Mesenchymal stem cell (in vitro differentiated cells and primary cell): ENCODE measurements at regions not wholly inside any gene's neighbourhood (a gene's known extent, or its start where the extent isn't known, plus 50 kb on each side); places are given as distances from the start of the nearest gene placed in this dataset.
A peak's percentile ranks its signal among the peaks of the same experiment; 100 is the strongest.

Source experiments
- DNase-seq: peaks from one replicate; pipeline ENCODE4 v3.0.0-alpha.2; 2013
- H2AFZ ChIP-seq: one replicate; pipeline ENCODE4 v1.6.1; 2013; ENCODE audit warnings: low read depth, mild to moderate bottlenecking, control low read depth, inconsistent platforms, low read length, moderate library complexity
- H2AK5ac ChIP-seq: 2 replicates; pipeline ENCODE4 v1.6.1; 2013; ENCODE audit warnings: low read length, moderate library complexity, mild to moderate bottlenecking, inconsistent platforms; ENCODE audit not compliant: severe bottlenecking
- H2BK120ac ChIP-seq: one replicate; pipeline ENCODE4 v1.6.1; 2013; ENCODE audit warnings: low read depth, mild to moderate bottlenecking, inconsistent platforms, low read length, moderate library complexity
- H2BK12ac ChIP-seq, 2 experiments: one replicate each; pipeline ENCODE4 v1.6.1; 2013; ENCODE audit warnings: inconsistent platforms in 2 of 2, low read length in 2 of 2, mild to moderate bottlenecking in 2 of 2, moderate library complexity in 2 of 2, control low read depth in 1 of 2
- H2BK15ac ChIP-seq: one replicate; pipeline ENCODE4 v1.6.1; 2013; ENCODE audit warnings: mild to moderate bottlenecking, low read depth, inconsistent platforms; ENCODE audit not compliant: poor library complexity, severe bottlenecking
- H2BK5ac ChIP-seq: 2 replicates; pipeline ENCODE4 v1.6.1; 2013; ENCODE audit warnings: low read depth, mild to moderate bottlenecking, low read length, control low read depth, inconsistent platforms; ENCODE audit not compliant: poor library complexity, severe bottlenecking
- H3K14ac ChIP-seq, 2 experiments: one replicate each; pipeline ENCODE4 v1.6.1; 2013; ENCODE audit warnings: inconsistent platforms in 2 of 2, low read length in 2 of 2, control low read depth in 1 of 2, mild to moderate bottlenecking in 1 of 2, moderate library complexity in 1 of 2
- H3K18ac ChIP-seq, 2 experiments: one replicate each; pipeline ENCODE4 v1.6.1; 2013; ENCODE audit warnings: inconsistent platforms in 2 of 2, low read length in 2 of 2, control low read depth in 1 of 2, low read depth in 1 of 2, mild to moderate bottlenecking in 1 of 2
- H3K23ac ChIP-seq, 2 experiments: one replicate each; pipeline ENCODE4 v1.6.1; 2013; ENCODE audit warnings: inconsistent platforms in 2 of 2, low read length in 2 of 2, mild to moderate bottlenecking in 2 of 2, moderate library complexity in 2 of 2, control low read depth in 1 of 2
- H3K27ac ChIP-seq: 2 replicates; pipeline ENCODE4 v1.5.1; 2013; ENCODE audit warnings: mild to moderate bottlenecking, moderate library complexity, low read length, control low read depth, inconsistent platforms; ENCODE audit not compliant: poor library complexity, severe bottlenecking
- H3K27me3 ChIP-seq, 2 experiments: 2 replicates each; pipeline versions ENCODE4 v1.6.1 to v1.7.0; 2013; ENCODE audit warnings: low read length in 2 of 2, mild to moderate bottlenecking in 2 of 2, moderate library complexity in 2 of 2, control low read depth in 1 of 2, inconsistent platforms in 1 of 2; ENCODE audit not compliant: control insufficient read depth in 1 of 2, insufficient read depth in 1 of 2
- H3K36me3 ChIP-seq, 2 experiments: 2 replicates each; pipeline versions ENCODE4 v1.6.1 to v1.7.0; 2013; ENCODE audit warnings: low read length in 2 of 2, control low read depth in 1 of 2, inconsistent platforms in 1 of 2, low read depth in 1 of 2, mild to moderate bottlenecking in 1 of 2; ENCODE audit not compliant: insufficient read depth in 2 of 2, control insufficient read depth in 1 of 2
- H3K4ac ChIP-seq, 2 experiments: one replicate each; pipeline ENCODE4 v1.6.1; 2013; ENCODE audit warnings: inconsistent platforms in 2 of 2, low read length in 2 of 2, mild to moderate bottlenecking in 2 of 2, moderate library complexity in 2 of 2, control low read depth in 1 of 2, low read depth in 1 of 2
- H3K4me1 ChIP-seq: 2 replicates; pipeline ENCODE4 v1.6.1; 2013; ENCODE audit warnings: low read depth, low read length, control low read depth; ENCODE audit not compliant: control insufficient read depth, insufficient read depth
- H3K4me2 ChIP-seq: 2 replicates; pipeline ENCODE4 v1.6.1; 2013; ENCODE audit warnings: low read length, mild to moderate bottlenecking, inconsistent platforms; ENCODE audit not compliant: poor library complexity, severe bottlenecking
- H3K4me3 ChIP-seq, 2 experiments: 2 replicates each; pipeline versions ENCODE4 v1.5.1 to v1.7.0; 2013; ENCODE audit warnings: low read length in 2 of 2, mild to moderate bottlenecking in 2 of 2, control low read depth in 1 of 2, low read depth in 1 of 2; ENCODE audit not compliant: insufficient read depth in 1 of 2
- H3K79me1 ChIP-seq: replicated peaks from 2 replicates; pipeline ENCODE4 v1.6.1; 2013; ENCODE audit warnings: mild to moderate bottlenecking, control low read depth, low read length, inconsistent platforms; ENCODE audit not compliant: poor library complexity, severe bottlenecking
- H3K9ac ChIP-seq: 2 replicates; pipeline ENCODE4 v1.7.0; 2013; ENCODE audit warnings: mild to moderate bottlenecking, low read length, moderate library complexity
- H3K9me3 ChIP-seq: 2 replicates; pipeline ENCODE4 v1.7.0; 2013; ENCODE audit warnings: mild to moderate bottlenecking, low read length; ENCODE audit not compliant: control insufficient read depth
- H4K8ac ChIP-seq: one replicate; pipeline ENCODE4 v1.6.1; 2013; ENCODE audit warnings: inconsistent platforms, mild to moderate bottlenecking, low read length, moderate library complexity
- H4K91ac ChIP-seq: one replicate; pipeline ENCODE4 v1.6.1; 2013; ENCODE audit warnings: mild to moderate bottlenecking, low read length, inconsistent platforms
- WGBS: methylation state at CpG from one replicate; pipeline ENCODE4 v1.1.7; 2013; ENCODE audit warnings: mixed read lengths; 5-methylcytosine and 5-hydroxymethylcytosine counted together

DNA sequence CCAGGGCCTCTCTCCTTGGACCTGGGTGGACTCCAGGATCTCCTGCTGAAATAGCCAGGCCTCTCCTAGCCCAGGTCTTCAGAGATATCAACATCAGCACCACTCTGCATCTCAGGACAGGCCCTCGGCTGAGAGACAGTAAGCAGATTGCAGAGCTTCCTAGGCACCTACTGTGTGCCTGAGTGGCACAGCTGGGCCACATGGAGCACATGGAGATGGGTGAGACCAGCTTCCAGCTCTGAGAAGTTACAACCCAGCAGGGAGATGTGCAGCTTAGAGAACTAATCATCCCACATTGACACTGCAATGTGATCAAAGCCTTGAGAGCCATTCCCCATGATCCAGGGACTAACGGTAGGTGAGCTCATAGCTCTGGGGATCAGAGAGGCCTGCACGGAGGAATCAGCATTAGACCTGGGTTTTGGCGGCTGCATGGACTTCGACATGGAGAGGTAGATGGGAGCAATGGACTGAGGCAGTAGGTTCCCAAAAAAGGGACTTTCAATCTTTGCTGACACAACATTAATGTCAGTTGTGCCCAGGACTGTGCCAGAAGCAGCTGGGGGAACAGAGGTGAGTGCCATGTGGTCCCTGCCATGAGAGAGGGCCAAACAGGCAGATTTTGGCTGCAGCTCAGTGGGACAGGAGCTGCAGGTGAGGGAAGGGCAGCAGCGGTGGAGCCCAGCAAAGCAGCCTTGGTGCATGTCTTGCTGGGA lies 76.0 kb upstream of the LEP start:
- H4K91ac ChIP-seq: no peak overlapping the region
- H2AFZ ChIP-seq: no peak overlapping the region
- 78% methylated on average over 6 of the region's 6 CpGs for WGBS
- no peak overlapping the region for H3K9ac ChIP-seq
- no peak overlapping the region for H2AK5ac ChIP-seq
- H3K27me3 ChIP-seq: peaks cover 72 to 84% of the 10 kb centered on the region in 2 experiments
- no peak overlapping the region for H3K18ac ChIP-seq
- H3K9me3 ChIP-seq: no peaks in the 10 kb centered on the region
- H3K4me2 ChIP-seq: no peak overlapping the region
- no peak overlapping the region for H3K27ac ChIP-seq
- no peak overlapping the region for H4K8ac ChIP-seq
- no peaks in the 10 kb centered on the region for H3K36me3 ChIP-seq
- no peaks in the 10 kb centered on the region for H3K79me1 ChIP-seq
- no peak overlapping the region for H3K4me3 ChIP-seq
- H3K14ac ChIP-seq: no peak overlapping the region
- H3K4ac ChIP-seq: no peak overlapping the region
- no peak overlapping the region for H2BK15ac ChIP-seq
- peaks cover 36% of the 10 kb centered on the region for H3K4me1 ChIP-seq
- H2BK12ac ChIP-seq: no peak overlapping the region
- H2BK120ac ChIP-seq: no peak overlapping the region
- DNase-seq: no peak
- no peak overlapping the region for H2BK5ac ChIP-seq
- H3K23ac ChIP-seq: no peak overlapping the region

DNA sequence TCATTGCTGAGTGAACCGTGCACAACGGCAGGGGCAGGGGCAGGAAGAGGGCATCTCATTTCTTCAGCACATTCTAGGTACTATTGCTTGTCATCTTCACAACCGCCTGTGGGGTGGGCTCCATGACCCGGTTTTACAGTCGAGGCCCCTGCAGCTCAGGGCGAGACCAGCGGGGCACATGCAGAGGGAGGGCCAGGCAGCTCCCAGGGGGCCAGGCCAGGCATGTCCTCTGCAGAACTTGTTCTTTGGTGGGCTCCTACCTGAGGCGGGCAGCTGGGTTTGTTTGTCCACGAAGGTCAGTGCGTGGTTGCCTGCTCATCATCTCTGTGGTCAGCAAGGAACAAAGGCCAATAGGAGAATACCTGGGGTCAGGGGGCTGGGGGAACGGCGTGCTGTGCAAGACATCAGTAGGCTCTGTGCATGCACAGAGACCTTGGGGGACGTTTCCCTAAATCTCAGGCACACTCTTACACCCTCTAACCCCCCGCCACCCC lies 75.1 kb upstream of the LEP start:
- WGBS: 35% methylated on average over 13 of the region's 14 CpGs
- no peak overlapping the region for H4K91ac ChIP-seq
- H2AFZ ChIP-seq: no peak overlapping the region
- H3K79me1 ChIP-seq: no peaks in the 10 kb centered on the region
- peak overlapping the region; percentile 72 for H3K4me2 ChIP-seq
- no peak overlapping the region for H3K18ac ChIP-seq
- H2BK5ac ChIP-seq: no peak overlapping the region
- H3K4me1 ChIP-seq: peaks cover 36% of the 10 kb centered on the region
- H4K8ac ChIP-seq: no peak overlapping the region
- H3K9me3 ChIP-seq: no peaks in the 10 kb centered on the region
- no peak overlapping the region for H2BK15ac ChIP-seq
- H3K27me3 ChIP-seq: peaks cover 72 to 84% of the 10 kb centered on the region in 2 experiments
- H2AK5ac ChIP-seq: no peak overlapping the region
- H2BK12ac ChIP-seq: no peak overlapping the region
- H3K36me3 ChIP-seq: no peaks in the 10 kb centered on the region
- no peak overlapping the region for H3K4ac ChIP-seq
- no peak overlapping the region for H3K9ac ChIP-seq
- no peak overlapping the region for H3K23ac ChIP-seq
- no peak for DNase-seq
- H3K14ac ChIP-seq: no peak overlapping the region
- H3K4me3 ChIP-seq: no peak overlapping the region
- H3K27ac ChIP-seq: no peak overlapping the region
- no peak overlapping the region for H2BK120ac ChIP-seq

DNA sequence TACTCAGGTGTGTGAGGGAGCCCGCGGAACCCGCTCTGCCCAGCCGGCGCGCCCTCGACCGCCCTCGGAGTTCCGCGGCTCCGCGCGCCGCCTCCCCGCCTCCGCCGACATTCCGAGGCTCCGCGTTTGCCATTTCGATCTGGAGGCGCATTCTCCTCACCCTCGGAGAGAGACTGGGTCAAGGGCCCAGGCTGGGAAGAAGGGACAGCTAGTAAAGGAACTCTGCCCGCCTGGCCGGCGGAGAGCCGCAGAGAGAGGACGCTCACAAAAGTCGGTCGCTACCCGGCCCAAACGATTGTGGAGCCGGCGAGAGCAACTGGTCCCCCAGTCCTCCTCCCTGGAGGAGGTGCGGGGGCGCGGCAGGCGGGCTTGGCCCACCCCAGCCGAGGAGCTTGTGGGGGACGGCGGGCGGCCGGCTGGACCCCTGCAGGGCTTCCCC lies 74.5 kb upstream of the LEP start:
- no peak overlapping the region for H3K4ac ChIP-seq
- no peak overlapping the region for H2BK12ac ChIP-seq
- H2BK15ac ChIP-seq: no peak overlapping the region
- H3K9ac ChIP-seq: peak overlapping the region; percentile 32
- no peak overlapping the region for H3K23ac ChIP-seq
- H3K27me3 ChIP-seq: peaks cover 72 to 86% of the 10 kb centered on the region in 2 experiments
- H3K14ac ChIP-seq: no peak overlapping the region
- H4K8ac ChIP-seq: no peak overlapping the region
- H3K9me3 ChIP-seq: no peaks in the 10 kb centered on the region
- no peak overlapping the region for H2AFZ ChIP-seq
- H3K18ac ChIP-seq: no peak overlapping the region
- H3K79me1 ChIP-seq: no peaks in the 10 kb centered on the region
- H3K4me2 ChIP-seq: peak overlapping the region; percentile 72
- no peak overlapping the region for H3K27ac ChIP-seq
- peak; percentile 12 for DNase-seq
- H4K91ac ChIP-seq: no peak overlapping the region
- peaks cover 36% of the 10 kb centered on the region for H3K4me1 ChIP-seq
- WGBS: 2% methylated on average over 44 of the region's 44 CpGs
- no peak overlapping the region for H2BK5ac ChIP-seq
- H2AK5ac ChIP-seq: no peak overlapping the region
- no peak overlapping the region for H2BK120ac ChIP-seq
- H3K36me3 ChIP-seq: no peaks in the 10 kb centered on the region
- H3K4me3 ChIP-seq: peak overlapping the region; percentile 41 to 65

DNA sequence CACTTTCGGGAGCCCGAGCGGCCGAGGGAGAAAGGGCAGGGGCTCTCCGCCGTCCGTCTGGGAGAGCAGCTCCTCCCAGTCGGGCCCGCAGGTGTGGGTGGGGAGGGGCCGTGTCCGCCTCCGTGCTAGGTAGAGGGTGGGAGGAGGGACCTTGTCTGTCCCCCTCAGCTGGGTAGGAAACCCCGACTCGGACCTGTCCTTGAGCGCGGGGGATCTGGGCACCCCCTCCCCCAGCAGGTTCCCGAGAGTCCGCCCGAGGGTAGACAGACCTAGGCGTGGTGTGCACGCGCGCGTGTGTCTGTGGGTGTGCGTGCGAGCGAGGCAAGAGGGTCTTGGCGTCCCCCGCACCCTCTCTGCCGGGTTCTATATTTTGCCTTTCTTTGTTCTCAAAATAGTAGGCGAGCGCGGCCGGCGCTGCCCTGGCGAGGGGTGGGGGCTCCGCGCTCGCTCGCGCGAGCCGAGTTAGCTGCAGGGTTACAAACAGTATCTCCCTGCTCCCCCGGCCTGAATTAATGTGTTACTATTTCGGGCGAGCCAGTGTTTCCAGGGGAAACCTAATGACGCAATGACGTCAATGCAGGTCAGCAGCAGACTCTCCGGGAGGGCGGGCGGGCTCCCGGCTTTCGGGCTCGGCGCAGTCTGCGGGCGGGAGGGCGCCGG lies 73.9 kb upstream of the LEP start:
- H3K4me2 ChIP-seq: peak overlapping the region; percentile 72
- H2BK15ac ChIP-seq: no peak overlapping the region
- DNase-seq: peak; percentile 79

More for the DNA sequence above, 73.9 kb upstream of the LEP start:
- no peak overlapping the region for H3K23ac ChIP-seq
- no peak overlapping the region for H2BK12ac ChIP-seq
- H3K36me3 ChIP-seq: no peaks in the 10 kb centered on the region
- no peak overlapping the region for H4K91ac ChIP-seq
- H3K4me3 ChIP-seq: peak overlapping the region; percentile 41 to 65
- no peak overlapping the region for H4K8ac ChIP-seq
- H3K9ac ChIP-seq: peak overlapping the region; percentile 32
- no peak overlapping the region for H3K27ac ChIP-seq
- H2BK120ac ChIP-seq: no peak overlapping the region
- H3K4ac ChIP-seq: no peak overlapping the region
- no peak overlapping the region for H2AFZ ChIP-seq
- H3K18ac ChIP-seq: no peak overlapping the region
- peaks cover 74 to 86% of the 10 kb centered on the region in 2 experiments for H3K27me3 ChIP-seq
- WGBS: 2% methylated on average over 58 of the region's 59 CpGs
- H2BK5ac ChIP-seq: no peak overlapping the region
- peaks cover 36% of the 10 kb centered on the region for H3K4me1 ChIP-seq
- H3K9me3 ChIP-seq: no peaks in the 10 kb centered on the region
- no peaks in the 10 kb centered on the region for H3K79me1 ChIP-seq
- H2AK5ac ChIP-seq: no peak overlapping the region
- no peak overlapping the region for H3K14ac ChIP-seq
